NCI-H69 (cell line): ENCODE measurements at regions not wholly inside any gene's neighbourhood (a gene's known extent, or its start where the extent isn't known, plus 50 kb on each side); places are given as distances from the start of the nearest gene placed in this dataset.
A peak's percentile ranks its signal among the peaks of the same experiment; 100 is the strongest.

Experiments
- DNase-seq: peaks from one replicate; lab custom pipeline; 2025; lab: John Stamatoyannopoulos, UW

DNA sequence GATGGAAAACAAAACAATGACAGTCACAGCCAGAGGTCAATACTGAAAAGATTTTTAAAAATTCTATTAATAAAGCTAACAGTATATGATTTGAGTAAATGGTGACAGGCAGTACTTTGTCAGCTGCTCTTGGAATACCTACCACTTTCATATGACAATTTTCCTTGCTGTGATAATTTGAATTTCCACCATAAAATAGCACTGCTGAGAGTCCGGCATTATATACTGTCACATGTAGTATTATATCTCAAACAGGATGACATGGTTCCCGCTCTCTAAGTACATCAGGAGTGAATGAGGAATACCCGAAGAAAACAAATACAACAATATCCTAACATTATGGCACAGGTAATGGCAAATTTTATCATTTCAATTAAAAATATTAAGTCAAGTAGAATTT lies 146.8 kb upstream of the TMPRSS15 start:
- DNase-seq = no peak

DNA sequence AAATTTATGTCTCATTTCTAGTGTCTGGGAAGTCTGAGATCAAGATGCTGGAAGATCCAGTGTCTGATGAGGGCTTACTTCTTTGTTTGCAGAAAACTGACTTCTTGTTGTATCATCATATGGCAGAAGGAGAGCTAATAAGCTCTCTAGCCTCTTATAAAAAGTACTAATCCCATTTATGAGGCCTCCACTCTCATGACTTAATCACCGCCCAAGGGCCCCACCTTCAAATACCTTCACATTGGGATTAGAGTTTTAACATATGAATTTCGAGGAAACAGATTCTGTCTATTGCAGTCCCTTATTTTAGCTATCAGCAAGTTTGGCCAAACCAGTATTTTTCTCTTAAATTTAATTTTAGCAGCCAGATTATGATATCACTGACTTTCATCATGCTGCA lies 150.2 kb upstream of the TMPRSS15 start:
- DNase-seq = no peak

DNA sequence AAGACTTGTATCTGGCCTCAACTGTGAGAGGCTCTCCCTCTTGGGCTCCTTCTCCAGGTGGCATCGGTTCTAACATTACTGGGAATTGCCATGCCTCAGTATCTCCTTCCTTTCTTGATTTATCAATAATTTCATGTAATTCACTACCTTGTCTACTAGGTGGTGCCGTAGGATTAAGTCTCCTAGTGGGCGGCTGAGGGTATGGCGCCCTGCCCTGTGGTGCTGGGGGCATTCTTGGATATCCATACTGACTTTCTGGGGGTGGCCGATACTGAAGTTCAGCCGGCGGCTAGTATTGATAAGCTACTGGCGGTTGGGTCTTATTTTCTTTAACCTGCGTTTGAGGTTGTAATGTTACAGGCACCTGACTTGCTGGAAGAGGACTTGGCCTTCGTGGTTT lies 164.2 kb upstream of the TMPRSS15 start:
- peak; percentile 33 for DNase-seq

DNA sequence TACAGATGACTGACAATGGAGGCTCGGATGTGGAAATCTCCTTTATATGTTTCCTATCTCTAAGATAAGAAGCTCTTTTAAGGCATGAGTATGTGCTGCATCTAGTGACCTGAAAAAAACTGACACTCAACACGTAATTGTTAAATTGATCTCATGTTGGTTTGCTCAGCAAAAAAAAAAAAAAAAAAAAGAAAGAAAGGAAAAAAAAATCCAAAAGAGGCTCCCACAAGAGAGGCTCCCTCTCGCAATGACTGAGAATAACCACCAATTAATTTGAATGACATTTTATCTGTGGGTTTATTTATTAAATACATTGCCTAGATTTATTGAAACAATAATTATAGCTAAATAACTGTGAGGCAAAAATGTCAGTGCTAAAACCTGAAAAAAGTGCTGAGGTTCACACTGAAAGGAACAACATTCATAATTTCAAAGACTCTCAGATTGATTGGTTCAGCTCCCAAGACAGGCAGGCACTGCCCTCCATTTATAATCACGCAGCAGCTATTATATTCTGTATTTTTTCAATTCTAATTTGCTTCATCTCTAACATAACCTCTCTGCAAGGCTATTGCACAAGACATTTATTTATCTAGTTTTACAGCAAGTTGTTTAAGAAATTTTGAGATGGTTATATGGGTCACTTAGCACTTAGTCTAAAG lies 184.5 kb upstream of the TMPRSS15 start:
- no peak for DNase-seq

DNA sequence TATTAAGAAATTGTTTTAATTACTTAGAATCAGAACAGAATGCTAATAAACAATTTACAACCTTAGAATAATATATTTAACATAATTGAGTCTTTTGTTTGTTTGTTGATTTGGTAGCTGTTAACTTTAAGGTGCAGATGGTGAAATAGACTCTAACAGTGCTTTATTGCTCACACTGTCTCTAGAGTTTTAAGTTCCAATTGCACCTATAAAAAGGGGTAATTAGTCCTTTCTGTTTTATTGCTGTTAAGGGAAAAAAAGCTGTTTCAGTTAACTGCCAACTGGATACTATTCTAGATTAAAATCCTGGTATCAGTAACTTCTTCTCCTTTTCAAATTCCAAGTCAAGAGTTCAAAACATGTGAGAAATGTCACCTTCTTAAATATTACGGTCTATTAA lies 197.6 kb upstream of the TMPRSS15 start:
- DNase-seq = peak; percentile 67

DNA sequence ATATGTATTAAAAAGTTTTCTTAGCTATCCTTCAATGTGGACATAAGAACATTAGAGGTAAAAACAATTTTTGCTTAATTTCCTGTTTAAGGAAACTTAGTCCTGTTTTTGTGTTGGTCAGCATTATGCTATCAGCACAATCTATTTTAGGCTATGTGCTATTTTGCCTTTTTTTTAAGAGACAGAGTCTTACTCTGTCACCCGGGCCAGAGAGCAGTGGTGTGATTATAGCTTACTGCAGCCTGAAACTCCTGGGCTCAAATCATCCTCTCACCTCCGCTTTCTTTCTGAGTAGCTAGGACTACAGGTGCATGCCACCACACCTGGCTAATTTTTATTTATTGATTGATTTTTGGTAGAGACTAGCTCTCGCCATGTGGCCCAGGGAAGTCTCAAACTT lies 199.1 kb upstream of the TMPRSS15 start:
- peak; percentile 46 for DNase-seq

DNA sequence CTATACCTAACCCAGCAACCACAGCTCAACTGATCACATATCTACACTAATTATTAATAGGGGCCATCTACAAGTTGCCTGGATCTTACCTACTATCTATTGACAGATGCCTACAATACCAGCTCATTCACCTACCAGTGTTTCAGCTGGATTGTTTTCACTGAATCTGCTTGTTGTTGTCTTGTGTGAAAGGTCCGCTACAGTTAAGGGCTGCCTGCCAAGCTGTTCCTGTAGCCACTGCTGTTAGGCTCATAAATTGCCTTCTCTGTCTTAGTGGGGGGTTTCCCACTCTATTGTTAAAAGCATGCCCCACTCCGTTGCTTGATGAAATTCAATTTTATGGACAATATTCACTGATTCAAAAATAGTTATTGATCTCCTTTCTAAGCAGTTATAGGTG lies 199.7 kb upstream of the TMPRSS15 start:
- DNase-seq = peak; percentile 98

DNA sequence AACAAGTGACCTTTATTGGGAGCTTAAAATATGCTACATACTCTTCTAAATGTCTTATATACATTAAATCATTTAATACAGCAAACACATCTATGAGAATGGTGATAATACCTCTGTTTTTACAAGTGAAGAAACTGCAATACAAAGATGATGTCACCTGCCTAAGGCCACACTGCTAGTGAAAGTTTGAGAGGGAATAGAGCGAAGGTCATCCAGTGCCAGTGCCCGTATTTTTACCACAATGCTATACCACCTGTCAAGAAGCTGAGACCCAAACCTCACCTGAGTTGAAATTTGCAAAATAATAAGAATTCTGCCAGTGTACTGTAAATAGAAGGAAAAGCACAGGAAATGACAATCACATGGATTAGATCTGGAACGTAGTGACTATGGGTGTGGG lies 200.4 kb upstream of the TMPRSS15 start:
- peak; percentile 71 for DNase-seq

DNA sequence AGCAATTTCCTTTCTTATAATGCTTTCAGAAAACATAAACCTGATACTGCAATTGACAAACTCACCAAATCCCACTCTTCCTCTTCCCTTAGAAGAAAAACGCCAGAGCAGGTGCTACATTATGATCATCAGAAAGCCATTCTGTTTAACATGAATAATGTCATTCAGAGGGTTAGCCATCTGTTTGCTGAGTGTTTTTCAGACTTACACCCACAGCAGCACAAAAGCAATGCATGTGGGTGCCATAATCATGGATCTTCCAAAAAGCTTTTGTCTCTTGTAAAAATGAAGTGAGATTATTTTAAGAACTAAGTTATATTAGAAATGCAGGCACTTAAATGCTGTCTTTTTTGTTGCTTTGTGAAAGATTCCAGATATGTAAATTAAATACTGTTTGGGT lies 204.6 kb upstream of the TMPRSS15 start:
- peak; percentile 97 for DNase-seq

DNA sequence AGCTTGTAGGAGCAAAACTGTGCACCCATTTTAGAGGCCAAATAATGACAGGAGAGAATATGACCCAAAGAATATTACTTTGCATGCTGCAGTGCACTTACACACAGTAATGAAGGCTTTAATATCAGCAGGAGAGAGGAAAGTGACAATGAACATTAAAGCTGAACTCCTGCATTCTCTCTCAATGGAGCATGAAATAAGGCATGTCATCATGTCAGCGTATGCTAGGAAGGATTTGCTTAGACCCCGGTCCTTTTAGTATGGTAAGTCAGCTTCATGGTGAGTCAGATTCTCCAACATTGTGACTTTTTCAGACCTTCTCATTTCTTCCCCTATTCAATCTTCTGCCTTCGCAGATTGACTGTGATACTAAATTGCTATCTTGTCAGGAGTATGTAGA lies 210.7 kb upstream of the TMPRSS15 start:
- DNase-seq = peak; percentile 96

DNA sequence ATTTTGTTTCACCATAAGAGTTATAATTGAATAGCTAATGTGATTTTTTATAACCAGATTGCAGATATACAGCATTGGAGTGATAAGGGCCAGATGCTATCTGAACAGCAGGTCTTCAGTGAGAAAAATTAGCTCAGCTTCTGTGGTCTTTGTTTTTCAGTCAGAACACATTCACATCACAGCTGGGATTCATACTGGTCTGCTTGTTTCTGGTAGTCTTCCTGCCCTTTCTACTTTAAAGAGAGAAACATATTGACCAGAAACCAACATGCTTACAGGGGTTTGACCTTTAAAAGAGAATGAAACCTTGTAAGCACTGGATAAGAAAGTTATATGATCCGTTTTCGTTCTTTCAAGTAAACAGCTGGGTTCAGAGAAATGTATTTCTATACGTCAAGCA lies 213.7 kb upstream of the TMPRSS15 start:
- peak; percentile 73 for DNase-seq

DNA sequence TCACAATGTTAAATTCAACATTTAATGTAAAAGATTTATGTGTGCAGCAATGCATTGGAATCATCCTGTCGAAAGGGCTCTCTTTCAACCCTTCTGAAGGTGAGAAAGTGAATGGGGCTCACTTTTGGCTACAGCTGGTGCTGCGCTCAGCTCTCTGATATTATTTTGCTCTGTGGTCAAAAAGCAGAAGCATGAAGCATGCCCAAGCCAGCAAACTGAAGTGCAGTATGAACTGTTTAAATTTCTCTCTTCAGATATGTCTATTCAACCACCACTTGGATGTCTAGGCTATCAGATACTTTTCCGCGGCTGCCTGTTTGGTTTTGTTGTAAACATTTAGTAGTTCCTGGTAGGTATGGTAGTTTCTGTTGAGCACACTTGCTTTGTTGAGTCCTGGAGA lies 216.9 kb upstream of the TMPRSS15 start:
- no peak for DNase-seq

DNA sequence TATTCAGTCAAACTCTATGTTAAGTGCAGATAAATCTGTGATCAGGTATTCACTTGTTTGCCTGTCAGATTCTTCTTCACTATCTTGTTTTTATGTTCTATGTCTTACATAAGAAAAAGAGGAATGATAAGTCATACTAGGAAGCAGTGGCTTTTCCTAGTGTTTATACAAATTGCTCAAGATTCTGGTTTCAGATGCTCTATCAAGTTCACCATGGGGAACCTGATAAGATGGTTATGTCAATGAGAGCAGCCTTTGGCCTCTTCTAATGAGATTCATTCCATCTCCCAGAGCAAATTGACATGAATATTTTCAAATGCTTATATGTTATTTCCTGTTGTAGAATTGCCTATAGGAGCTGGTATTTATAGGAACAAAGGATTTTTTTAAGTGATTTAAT lies 218.8 kb upstream of the TMPRSS15 start:
- DNase-seq = no peak

DNA sequence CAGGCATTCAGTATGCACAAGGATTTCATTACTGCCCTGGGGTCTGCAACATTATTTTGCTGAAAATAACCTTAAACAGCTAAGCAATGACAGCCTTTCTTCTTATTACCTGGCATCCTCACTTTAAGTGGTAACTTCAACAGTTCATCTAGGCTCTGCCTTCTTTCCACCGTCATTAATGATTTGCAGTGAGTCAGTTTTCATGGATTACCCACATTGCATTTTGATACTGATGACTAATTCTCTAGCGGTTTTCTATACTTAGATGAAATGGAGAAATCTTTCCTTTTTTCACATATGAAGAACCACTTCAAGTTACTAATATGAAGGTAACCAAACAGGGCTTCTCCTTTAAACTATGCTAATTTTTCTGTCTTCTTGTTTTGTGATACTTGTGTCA lies 226.9 kb upstream of the TMPRSS15 start:
- DNase-seq = no peak

DNA sequence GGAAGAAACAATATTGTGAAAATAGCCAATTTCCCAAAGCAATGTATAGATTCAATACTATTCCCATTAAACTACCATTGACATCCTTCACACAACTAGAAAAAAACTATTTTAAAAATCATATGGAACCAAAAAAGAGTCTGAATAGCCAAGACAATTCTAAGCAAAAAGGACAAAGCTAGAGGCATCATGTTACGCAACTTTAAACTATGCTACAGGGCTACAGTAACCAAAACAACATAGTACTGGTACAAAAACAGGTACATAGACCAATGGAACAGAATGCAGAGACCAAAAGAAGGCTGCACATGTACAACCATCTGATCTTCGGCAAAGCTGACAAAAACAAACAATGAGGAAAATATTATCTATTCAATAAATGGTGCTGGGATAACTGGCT lies 233.3 kb upstream of the TMPRSS15 start:
- DNase-seq = no peak

DNA sequence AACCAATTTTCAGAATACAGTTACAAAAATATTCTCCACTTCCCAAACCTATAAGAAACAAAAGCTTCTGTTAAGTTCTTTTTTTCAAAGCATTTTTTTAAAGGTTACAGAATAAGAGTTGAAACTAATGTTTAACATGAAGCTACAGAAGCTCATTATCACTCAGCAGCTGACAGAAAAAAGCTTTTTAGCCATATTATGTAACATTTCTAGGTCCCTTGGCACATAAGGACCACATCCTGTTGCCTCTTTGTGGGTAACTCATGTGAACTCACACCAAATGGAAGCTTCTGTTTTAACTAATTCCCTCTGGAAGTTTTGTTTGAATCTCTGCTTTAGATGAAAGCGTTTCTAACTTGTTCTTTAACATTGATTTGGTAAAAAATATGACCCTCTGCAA lies 242.5 kb upstream of the TMPRSS15 start:
- peak; percentile 81 for DNase-seq

DNA sequence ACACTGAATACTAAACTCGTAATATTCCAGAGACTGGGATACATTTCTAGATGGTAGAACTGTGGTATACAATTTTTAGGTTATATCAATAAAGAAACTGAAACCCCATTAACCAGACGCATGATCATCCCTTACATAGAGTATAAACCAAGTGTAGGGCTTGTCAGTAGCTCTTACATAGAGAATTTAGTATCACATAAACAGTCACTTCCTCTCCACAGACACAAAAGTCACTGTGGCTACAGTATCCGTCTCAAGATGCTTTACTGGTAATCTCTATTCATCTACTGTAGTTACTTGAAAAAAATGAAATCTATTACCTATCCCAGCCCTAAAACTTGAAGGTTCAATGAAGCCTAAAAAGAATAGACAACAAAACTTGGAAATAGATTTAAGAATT lies 252.3 kb upstream of the TMPRSS15 start:
- DNase-seq = no peak

DNA sequence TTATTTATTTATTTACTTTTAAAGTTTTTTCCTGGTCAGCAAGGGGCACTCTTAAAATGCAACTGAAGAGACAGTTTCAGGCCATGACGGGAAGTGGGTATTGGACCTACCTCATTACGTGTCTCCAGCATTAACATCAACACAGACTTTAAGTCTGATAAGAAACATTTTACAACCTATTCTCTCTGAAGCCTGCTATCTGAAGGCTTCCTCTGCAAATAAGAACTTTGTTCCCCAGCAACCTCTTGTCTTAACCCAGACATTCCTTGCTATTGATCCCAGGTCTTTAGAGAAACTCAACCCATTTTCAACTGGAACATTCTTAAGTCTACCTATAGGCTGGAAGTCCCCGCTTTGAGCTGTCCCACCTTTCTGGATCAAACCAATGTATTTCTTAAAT lies 258.3 kb upstream of the TMPRSS15 start:
- DNase-seq = no peak

DNA sequence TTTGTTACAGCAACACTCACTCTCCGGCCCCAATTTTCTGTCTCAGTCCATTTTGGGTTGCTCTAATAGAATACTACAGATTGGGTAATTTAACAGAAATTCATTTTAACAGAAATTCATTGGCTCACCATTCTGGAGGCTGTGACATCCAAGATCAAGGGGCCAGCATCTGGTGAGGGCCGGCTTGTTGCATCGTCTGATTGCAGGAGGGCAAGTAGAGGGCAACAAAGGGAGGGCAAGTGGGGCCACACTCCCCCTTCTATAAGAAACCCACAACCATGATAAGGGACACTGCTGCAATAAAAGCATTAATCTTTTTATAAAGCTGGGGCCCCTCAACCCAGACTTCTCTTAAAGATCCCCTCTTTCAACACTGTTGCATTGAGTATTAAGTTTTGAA lies 260.1 kb upstream of the TMPRSS15 start:
- DNase-seq = no peak

DNA sequence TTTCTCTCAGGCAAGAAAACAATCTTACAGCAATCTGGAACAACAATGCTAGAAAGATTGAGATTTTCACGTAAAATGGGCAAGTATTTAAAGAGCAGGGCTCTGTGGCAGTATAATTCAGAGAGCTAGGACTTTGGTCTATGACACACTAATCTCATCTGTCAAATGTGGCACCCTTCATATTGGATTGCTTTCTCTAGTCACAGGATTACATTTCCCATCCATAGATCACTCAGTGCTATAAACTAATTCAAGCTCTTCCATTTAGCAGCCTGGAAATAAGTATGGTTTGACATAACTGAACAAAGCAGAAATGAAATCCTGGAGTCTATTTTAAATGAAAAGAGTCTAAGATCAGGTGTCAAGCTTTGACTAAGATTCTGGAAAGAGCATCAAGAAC lies 263.1 kb upstream of the TMPRSS15 start:
- no peak for DNase-seq

DNA sequence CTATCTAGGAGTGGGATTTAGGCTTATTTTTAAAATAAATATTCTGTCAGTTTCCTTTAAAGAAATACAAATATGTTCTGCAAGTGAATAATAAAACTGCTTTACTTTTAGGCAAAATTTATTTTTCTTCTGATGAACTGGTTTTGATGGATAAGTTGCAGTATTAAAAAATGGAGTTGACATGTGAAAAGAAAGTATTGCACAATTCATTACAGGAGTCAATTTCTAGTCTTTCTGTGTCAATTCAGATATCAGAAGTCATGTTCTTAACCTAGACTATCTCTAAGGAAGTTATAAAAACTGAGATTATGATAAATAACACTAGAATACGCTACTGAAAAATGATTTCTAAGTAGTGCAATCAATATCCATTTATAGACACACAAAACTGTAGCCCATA lies 270.2 kb upstream of the TMPRSS15 start:
- DNase-seq = no peak

DNA sequence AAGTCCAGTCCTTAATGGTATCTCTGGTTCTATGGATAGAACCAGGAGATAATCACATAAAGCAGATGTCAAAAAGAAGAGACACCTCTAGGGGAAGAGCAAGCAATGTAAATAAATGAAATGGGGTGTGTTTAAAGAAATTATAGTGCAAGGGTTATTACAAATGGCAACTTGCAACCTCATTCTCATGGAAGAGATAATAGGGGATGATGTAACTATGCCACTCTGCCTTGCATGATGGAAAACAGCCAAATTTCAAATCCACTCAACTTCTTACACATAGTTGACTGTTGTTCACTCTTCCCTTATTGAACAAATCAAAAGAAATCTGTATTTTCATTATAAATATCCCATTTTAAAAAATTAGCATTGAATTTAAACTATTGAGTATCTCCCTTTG lies 274.0 kb upstream of the TMPRSS15 start:
- DNase-seq = peak; percentile 92

DNA sequence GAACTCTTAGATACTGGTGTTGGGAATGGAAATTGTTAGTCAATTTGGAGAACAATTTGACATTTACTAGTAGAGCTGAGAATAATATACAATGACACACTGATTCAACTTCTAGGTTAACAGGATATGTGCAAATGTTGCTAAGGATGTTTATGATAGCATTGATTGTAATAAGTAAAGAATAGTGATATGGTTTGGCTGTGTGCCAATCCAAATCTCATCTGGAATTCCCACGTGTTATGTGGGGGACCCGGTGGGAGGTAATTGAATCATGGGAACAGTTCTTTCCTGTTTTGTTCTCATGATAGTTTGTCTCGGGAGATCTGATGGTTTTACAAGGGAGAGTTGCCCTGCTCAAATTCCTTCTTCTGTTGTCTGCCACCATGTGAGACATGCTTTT lies 302.4 kb upstream of the TMPRSS15 start:
- DNase-seq = no peak

DNA sequence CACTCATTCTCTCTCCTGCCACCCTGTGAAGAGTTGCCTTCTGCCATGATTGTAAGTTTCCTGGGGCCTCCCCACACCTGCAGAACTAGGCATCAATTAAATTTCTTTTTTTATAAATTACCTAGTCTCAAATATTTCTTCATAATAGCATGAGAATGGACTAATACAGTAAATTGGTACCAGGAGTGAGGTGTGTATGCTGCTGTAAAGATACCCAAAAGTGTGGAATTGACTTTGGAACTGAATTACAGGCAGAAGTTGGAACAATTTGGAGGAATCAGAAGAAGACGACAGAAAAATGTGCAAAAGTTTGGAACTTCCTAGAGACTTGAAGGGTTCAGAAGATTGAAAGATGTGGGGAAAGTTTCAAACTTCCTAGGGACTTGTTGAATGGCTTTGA lies 308.1 kb upstream of the TMPRSS15 start:
- DNase-seq = no peak

DNA sequence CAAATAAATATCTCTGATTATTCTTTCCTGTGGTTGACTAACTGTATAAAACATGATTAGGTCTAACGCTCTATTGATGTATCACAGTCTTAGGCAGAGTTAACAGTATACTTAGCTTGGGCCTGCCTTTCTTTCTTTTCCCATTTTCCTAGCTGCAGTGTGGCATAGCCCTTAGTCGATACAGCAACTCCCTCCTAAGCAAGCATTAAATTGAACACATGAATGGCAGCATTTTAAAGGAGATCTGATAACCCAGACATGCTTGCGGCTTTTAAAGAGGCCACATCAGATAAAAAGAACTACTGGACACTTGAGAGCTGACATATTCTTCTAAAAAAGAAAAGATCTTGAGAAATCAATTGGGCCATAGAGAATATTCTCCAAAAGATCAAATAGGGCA lies 312.0 kb upstream of the TMPRSS15 start:
- peak; percentile 66 for DNase-seq
